ENCODE measurements at regions not wholly inside any gene's neighbourhood (a gene's known extent, or its start where the extent isn't known, plus 50 kb on each side); places are given as distances from the start of the nearest gene placed in this dataset.
"Not testable (repeated sequence)": the region's sequence is repeated elsewhere in the genome, so short reads cannot be mapped to it uniquely, and the experiment has no call there.

DNA sequence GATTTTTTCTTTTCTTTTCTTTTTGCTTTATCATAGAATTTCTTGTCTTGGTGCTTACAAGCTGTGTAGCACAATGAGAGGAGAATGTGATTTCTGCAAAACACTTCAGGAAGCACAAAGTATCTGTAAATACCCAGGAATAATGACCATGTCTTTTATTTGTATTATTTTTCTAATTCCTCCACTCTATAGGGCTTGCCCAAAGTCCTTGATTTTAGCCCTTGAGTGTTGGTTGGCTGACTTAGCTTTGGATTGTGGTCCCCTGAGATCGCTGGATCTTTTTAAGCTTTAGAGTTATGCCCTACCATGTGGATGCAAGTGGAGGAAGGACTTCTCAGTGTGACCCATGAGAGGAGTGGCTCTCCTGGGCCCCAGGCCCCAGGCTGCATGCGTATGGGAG is 52.2 kb downstream of the HOXC4 start:
- not testable (repeated sequence) for H3K9me3 Mint-ChIP-seq; DNase-seq (ENCODE audit: low spot score in 2 of 2); H3K36me3 Mint-ChIP-seq; H3K27ac Mint-ChIP-seq; ATAC-seq

DNA sequence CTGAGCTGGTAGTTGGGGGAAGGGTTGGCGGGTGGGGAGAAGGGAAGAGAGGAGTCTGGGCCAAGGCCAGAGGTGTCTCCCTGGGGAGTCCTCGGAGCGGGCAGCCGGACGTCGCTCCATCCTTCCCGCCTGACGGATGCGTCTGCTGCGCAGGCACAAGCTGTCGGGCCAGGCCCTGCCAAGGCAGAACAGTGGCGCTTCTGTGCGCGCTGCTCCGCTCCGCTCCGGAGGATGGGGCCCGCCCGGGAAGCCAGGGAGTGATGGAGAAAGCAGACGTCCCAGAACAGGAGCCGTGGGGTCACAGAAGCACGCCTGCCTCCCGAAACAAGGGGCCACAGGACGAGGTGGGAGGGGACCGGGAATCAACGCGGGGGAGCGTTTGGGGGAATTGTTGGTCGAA is 52.6 kb downstream of the HOXC4 start:
- not testable (repeated sequence) for ATAC-seq; H3K36me3 Mint-ChIP-seq; DNase-seq (ENCODE audit: low spot score in 2 of 2); H3K9me3 Mint-ChIP-seq; H3K27ac Mint-ChIP-seq

DNA sequence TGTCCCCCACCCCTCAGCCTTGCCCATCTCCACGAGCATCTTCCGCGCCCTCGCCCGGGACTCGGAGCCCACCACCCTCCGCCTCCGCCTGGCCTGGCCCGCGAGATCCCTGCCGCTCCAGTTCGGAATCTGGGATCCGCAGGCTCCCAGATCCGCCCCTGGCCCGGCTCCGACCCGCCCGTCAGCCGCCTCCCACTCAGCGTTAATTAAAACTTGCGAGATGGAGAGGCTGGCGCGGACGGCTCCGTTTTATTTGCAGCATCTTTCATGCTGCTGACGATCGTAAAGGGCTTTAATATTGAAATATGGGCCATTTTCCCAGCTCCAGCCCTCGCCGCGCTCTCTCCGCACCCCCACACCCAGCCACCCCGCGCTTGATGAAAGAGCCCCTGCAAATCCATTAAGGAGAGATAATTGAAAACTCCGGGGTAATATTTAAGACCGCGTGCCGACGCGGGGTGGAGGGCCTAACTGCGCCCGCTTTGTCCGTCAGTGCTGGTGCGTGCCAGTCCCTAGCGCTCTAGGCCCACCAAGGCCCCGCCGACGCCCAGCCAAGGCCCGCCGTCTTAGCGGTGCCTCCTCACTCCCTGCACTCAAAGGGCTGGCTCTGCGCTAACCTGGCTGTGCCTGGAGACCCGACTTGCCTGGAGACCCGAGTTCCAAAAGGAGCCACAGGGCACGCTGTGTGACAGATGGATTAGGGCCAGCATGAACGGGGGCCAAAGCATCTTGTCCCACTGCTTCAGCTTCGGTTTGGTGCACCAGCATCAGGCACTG is 53.4 kb downstream of the HOXC4 start:
- H3K9me3 Mint-ChIP-seq; ATAC-seq; H3K36me3 Mint-ChIP-seq; H3K27ac Mint-ChIP-seq; DNase-seq (ENCODE audit: low spot score in 2 of 2): not testable (repeated sequence)

DNA sequence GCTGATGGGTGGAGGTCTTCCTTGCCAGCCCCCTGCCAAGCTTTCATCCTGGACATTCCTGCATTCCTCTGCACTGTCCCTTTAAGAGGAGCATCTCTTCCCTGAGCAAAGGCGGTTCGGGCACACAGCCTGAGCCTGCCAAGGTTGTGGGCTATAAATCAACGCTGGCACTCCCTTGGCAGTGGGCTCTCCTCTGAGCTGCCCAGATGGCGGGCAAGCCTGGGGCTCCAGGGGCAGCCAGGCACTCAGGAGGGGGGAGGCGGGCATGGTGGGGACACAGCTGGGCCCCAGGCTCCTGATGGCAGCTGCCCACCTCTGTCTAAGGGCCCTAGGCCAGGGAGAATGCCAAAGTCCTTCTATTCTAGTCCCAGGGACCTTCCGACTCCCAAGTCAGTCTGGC is 58.7 kb downstream of the HOXC4 start:
- H3K27ac Mint-ChIP-seq; ATAC-seq; DNase-seq (ENCODE audit: low spot score in 2 of 2); H3K36me3 Mint-ChIP-seq; H3K9me3 Mint-ChIP-seq: not testable (repeated sequence)

DNA sequence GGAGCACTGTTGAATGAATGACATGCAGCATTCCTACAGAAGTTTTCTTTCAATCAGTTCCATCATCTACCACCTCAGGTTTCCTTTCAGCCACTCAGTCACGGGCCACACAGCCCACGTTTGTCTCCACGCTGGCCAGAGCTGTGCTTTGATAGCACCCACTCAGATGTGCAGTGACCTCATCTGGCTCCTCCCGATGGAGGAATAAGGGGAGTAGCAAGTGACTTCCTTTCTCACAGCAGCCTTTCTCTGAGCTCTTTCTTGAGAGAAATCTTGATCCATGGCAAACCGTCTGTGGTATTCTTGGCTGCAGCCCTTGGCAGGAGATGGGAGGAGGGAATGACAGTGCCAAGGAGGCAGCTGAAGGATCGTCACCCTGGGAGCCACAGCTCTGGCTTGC is 62.4 kb downstream of the HOXC4 start:
- not testable (repeated sequence) for H3K9me3 Mint-ChIP-seq; H3K36me3 Mint-ChIP-seq; H3K27ac Mint-ChIP-seq; ATAC-seq; DNase-seq (ENCODE audit: low spot score in 2 of 2)

DNA sequence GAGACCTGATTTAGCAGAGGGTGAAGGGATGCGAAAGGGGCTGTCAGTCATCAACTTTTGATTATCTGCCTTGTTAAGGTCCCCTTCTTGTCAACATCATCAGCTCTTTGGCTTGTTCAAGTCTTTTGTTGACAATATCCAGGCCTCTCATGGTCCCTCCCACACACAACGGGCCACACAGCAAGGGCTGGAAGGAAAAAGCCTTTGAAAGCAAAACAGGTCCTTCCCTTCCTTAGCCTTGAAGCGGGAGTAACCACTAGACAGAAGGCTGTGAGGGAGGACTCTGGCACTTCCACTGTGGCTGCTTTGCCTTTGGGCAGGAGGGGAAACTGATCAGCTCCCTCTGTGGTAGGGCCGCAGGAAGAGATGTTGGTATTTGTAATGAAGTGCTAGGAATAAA is 63.8 kb downstream of the HOXC4 start:
- not testable (repeated sequence) for H3K36me3 Mint-ChIP-seq; H3K27ac Mint-ChIP-seq; H3K9me3 Mint-ChIP-seq; ATAC-seq; DNase-seq (ENCODE audit: low spot score in 2 of 2)

DNA sequence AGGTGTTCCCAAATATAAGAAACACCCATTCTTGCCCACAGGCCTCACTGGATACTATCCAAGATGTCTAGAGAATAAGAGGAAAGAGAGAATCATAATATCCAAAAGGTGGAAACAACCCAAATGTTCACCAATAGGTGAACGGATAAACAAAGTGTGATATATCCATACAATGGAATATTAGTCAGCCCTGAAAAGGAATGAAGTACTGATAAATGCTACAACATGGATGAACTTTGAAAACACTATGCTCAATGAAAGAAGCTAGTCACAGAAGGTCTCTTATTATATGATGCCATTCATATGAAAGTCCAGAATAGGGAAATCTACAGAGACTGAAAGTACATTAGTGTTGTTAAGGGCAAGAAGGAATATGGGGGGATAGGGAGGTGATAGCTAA is 65.4 kb downstream of the HOXC4 start:
- not testable (repeated sequence) for H3K36me3 Mint-ChIP-seq; H3K27ac Mint-ChIP-seq; ATAC-seq; DNase-seq (ENCODE audit: low spot score in 2 of 2); H3K9me3 Mint-ChIP-seq

DNA sequence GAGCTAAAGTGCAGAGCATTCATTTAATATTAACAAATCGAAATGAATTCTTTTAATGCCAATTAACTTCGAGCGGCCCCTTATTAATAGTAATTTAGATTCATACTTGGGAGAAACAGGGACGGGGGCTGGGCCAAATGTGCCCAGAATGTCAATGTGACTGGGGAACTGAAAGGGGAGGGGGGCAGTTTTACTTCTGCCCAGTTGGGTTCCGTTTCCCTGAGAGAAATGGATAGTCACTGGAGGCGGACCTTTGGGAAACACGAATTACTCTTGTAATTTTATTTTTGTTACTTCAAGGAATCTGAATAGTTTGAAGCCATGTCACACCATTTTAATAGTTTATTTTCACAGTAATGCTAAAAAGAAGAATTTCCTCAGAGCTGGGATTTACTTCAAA is 64.8 kb downstream of the SMUG1 start:
- H3K27ac Mint-ChIP-seq: not testable (repeated sequence)

DNA sequence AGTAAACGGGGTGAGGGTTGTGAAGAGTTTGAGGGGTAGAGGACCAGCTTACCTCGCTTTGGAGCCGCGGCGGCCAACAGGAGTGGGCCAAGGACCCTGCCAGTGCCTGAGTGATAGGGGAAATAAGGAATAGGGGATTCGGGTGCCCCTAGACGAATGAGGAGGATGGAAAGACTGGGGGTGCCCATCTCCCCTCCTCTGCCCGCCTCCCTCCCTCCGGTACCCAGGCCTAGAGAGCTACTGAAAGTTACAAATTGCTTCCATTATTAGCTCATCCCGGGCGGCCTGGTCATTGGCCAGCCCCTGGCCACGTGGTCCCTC is 63.1 kb downstream of the SMUG1 start:
- H3K9me3 Mint-ChIP-seq; ATAC-seq; H3K36me3 Mint-ChIP-seq; DNase-seq (ENCODE audit: low spot score in 2 of 2); H3K27ac Mint-ChIP-seq: not testable (repeated sequence)

More for the DNA sequence above, 64.8 kb downstream of the SMUG1 start:
- not testable (repeated sequence) for ATAC-seq; DNase-seq (ENCODE audit: low spot score in 2 of 2); H3K36me3 Mint-ChIP-seq; H3K9me3 Mint-ChIP-seq

DNA sequence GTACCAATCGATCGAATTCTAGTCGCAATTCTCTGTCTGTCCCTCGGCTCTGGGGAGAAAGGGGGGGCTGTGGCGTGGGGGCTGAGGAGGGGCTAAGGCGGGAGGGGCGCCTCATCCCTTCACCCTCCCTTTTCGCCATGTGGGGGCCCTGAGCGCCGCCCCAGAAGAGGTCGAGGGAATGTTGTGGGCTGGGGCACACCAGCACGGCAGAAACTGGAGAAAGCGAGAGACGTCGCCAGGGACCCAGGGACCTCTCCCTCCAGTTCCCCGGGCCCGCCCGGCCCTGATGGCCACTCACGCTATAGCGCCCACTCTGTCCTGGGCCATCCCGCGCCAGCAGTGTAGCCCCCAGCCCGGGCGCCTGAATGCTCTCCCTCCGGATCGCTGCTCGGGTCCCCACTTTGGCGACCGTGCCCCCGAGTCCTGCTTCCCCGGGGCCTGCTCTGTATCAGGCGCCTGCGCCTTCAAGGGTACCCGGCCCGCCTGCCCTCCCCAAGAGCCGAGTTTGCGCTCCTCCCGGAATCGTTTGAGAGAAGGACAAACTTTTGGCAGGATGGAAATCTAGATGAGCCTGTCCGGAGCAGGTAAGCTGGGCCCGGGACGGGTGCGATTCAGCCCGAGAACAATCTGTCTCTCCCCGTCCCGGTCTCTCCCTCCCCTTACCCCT is 62.6 kb downstream of the SMUG1 start:
- Mint-ChIP-seq H3K36me3 (peaks cover 0 to 5% of the 10 kb centered on the region in 2 donors), H3K9me3 (no peaks in the 10 kb centered on the region), H3K27ac (no peak overlapping the region)
- DNase-seq (ENCODE audit: low spot score in 2 of 2): no peak
- ATAC-seq: peak in 1 of 2 donors; percentile 54

DNA sequence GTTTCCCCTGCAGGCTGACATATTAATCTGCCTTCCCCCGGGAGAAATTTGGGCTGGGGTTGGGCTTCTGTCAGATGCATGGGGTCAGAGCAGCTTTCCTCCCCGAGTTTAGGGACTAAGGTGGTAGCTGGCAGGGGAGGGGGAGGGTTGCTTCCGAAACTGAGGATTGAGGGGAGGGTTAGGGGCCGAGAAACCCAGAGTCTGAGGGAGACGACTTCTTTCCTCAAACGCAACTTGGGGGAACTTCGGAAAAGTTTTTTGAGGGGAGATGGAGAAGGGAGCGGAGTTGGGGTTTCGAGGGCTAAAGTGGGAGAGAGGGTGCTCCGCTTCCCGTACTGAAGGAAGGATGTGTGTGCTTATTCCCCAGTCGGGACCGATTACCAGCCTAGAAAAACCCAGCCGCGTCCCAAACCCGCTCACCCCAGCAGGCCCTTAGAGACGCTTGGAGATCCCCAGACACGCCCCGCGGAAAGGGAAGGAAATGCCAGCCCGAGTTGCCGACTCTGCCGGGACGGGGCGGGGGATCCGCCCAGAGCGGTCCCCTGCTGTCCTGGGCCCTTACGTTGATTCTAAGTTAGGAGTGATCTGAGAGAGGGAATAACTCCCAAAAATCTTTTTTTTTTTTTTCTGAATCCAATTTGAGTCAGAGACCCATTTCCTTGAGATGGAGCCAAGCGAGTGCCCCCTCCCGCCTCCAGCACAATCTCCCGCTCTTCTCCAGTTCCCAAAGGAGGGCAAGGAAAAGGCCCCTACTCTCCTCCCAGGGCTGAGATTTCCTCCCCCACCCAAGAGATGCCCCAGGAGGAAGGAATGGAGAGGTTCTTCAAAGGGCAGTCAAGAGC is 61.9 kb downstream of the SMUG1 start:
- no peak overlapping the region for H3K27ac Mint-ChIP-seq
- ATAC-seq (no peak), DNase-seq (ENCODE audit: low spot score in 2 of 2) (peak in 1 of 2 donors; percentile 18)
- H3K9me3 Mint-ChIP-seq: no peaks in the 10 kb centered on the region
- H3K36me3 Mint-ChIP-seq: peaks cover 0 to 5% of the 10 kb centered on the region in 2 donors

DNA sequence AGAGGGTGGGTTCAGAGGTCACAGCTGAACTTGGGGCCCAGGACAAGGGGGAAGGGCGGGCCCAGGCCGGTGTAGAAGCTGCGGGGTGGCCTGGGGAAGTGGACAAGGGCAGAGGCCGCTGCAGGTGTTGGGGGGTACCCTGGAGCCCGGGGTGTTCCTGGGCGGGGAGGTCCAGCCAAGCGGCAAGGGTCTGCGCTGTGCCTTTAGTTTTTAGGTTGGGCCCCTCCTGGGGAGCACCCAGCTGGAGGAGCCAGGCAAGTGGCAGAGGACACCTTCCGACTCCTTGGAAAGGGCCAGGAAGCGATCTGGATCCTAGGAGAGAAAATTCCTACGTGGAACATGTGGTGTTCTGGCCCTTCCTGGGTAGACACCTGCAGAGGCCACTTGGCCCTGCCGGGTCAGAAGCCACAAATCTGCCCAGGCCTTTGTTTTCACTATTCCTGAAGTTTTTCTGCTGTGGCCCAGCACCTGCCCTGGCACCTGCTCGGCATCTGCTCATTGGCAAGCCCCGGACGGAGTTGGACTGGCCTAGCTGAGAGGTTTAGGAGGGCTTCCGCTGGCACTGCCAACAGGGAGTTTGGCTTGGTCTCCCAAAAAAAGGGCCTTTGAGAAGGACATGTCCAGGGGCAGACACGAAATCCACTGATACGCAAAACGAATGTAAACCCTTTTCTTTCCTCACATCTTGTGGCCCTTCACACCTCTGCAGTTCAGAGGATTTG is 61.1 kb downstream of the SMUG1 start:
- ATAC-seq (no peak), DNase-seq (ENCODE audit: low spot score in 2 of 2) (no peak)
- H3K36me3 Mint-ChIP-seq: peaks cover 0 to 5% of the 10 kb centered on the region in 2 donors
- no peaks in the 10 kb centered on the region for H3K9me3 Mint-ChIP-seq
- no peak overlapping the region for H3K27ac Mint-ChIP-seq

DNA sequence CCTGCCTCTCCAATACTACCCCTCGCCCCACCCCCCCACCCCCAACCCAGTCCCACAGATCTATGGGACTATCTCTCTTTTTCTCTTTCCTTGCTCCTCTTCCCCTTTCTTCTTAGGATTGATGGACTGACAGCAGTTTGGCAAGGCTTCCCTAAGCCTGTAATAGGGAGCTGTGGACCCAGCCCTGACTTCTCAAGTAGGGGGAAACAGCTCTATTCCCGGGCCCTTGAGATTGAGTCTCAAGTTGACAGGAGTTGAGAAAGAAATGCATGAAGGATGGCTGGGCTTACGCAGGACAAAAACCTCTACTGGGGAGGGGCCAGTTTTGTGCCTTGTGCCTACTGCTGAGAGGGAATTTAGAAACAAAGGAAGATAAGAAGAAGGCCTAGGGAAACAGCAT is 60.4 kb downstream of the SMUG1 start:
- Mint-ChIP-seq H3K36me3 (peaks cover 0 to 5% of the 10 kb centered on the region in 2 donors), H3K27ac (no peak overlapping the region), H3K9me3 (no peaks in the 10 kb centered on the region)
- no peak for DNase-seq (ENCODE audit: low spot score in 2 of 2)
- no peak for ATAC-seq

DNA sequence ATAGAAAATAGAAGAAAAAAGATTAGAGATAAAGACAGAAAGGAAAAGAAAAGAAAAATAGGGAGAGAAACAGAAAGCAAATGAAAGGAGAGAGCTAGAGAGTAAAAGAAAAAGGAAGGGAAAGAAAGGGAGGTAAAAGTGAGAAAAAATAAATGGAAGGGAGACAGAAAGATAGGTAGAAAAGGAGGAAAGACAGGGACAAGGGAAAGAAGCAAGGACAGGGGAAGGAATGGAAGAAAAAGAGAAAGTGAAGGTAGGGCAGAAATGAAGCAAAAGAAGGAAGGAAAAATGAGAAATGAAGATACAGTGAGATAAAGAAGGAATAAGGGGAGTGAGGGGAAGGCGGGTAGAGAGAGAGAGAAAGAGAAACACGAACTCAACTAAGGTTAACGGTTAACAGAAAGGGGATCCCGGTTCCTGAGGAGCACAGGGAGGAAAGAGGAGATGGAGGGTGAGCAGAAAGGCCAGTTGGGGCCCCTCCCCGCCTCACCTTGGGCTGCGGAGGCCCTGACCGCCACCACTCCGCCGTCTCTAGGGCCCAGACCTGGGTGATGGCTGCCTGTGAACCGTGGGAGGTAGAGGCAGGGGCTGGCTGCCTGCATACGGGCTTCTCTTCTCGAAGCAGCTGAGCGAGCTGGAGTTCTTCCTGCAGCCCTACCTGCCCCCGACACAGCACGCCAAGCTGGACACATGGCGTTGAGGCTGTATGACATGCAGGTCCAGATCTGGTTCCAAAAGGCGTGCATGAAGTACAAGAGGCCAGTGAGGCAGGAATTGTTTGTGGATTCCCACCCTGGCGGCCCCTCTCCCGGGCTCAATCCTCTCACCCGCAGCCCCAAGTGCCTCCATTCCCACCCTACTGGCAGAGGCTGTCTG is 59.5 kb downstream of the SMUG1 start:
- peaks cover 0 to 5% of the 10 kb centered on the region in 2 donors for H3K36me3 Mint-ChIP-seq
- no peaks in the 10 kb centered on the region for H3K9me3 Mint-ChIP-seq
- no peak overlapping the region for H3K27ac Mint-ChIP-seq
- ATAC-seq: no peak
- no peak for DNase-seq (ENCODE audit: low spot score in 2 of 2)
